ENCODE measurements at regions not wholly inside any gene's neighbourhood (a gene's known extent, or its start where the extent isn't known, plus 50 kb on each side); places are given as distances from the start of the nearest gene placed in this dataset.

GRCh38 chr18:10242936-10243680 is 211.3 kb upstream of the APCDD1 start:
- FAIRE-seq (no peak), DNase-seq (ENCODE audit: insufficient read length, low spot score) (no peak)
- TF ChIP-seq CTCF (IDR thresholded peaks at IDR 0.05; ENCODE audit: insufficient read depth, missing control alignments): no peak

DNA sequence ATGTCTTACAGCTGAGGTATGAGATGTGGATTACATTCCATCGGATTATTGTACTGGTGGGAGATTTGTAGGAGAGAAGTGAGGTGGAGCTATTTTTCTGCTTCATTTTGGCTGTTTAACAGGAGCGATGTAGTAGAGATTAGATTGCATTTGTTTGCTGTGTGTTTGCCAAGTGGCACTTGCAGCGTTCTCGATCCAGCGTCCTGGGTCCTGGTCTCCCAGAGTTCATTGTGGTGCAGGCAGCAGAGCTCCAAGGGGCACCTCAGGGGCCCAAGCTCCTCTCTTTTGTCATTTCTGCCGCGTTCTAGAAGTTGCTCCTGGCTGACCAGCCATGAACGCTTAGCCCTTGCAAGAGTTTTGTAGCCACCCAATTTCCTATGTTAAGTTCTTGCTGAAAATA is 210.1 kb upstream of the APCDD1 start:
- no peak for DNase-seq (ENCODE audit: insufficient read length, low spot score)
- no peak for TF ChIP-seq CTCF (IDR thresholded peaks at IDR 0.05; ENCODE audit: insufficient read depth, missing control alignments)
- FAIRE-seq: no peak

GRCh38 chr18:10245031-10245845 is 209.2 kb upstream of the APCDD1 start:
- TF ChIP-seq CTCF (IDR thresholded peaks at IDR 0.05; ENCODE audit: insufficient read depth, missing control alignments): no peak
- FAIRE-seq (no peak), DNase-seq (ENCODE audit: insufficient read length, low spot score) (no peak)

DNA sequence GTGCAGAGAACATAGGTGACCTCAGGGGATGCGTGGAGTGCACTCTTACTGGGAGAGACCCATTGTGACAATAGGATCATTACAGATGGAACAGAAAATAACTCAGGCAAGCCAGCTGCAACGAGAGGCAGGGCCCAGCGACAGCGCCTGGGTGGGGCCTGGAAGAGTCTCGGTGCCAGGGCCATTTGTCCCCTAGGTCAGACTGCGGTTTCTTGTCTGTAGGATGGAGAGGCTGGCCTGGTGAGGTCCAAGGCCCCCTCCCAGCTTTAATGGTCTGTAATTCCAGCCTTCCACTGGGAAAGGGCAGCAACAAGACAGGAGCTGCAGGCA is 208.6 kb upstream of the APCDD1 start:
- TF ChIP-seq CTCF (IDR thresholded peaks at IDR 0.05; ENCODE audit: insufficient read depth, missing control alignments): no peak
- no peak for FAIRE-seq
- DNase-seq (ENCODE audit: insufficient read length, low spot score): no peak

GRCh38 chr18:10247021-10247741 is 207.3 kb upstream of the APCDD1 start:
- no peak for TF ChIP-seq CTCF (IDR thresholded peaks at IDR 0.05; ENCODE audit: insufficient read depth, missing control alignments)
- DNase-seq (ENCODE audit: insufficient read length, low spot score) (no peak), FAIRE-seq (no peak)

GRCh38 chr18:10247742-10248082 is 206.7 kb upstream of the APCDD1 start:
- FAIRE-seq: no peak
- no peak for DNase-seq (ENCODE audit: insufficient read length, low spot score)

More at GRCh38 chr18:10247742-10248082, 206.7 kb upstream of the APCDD1 start:
- TF ChIP-seq CTCF (IDR thresholded peaks at IDR 0.05; ENCODE audit: insufficient read depth, missing control alignments): no peak

Measured in D721Med (cell line).